BJ (cell line): ENCODE measurements at regions not wholly inside any gene's neighbourhood (a gene's known extent, or its start where the extent isn't known, plus 50 kb on each side); places are given as distances from the start of the nearest gene placed in this dataset.

ENCODE experiments used
- CTCF ChIA-PET: fragments of 350-600 bp; formaldehyde crosslinking; extraction: SDS; loops from one replicate; lab custom pipeline; 2021; ENCODE audit warnings: antibody characterized with exemption, inconsistent platforms; lab: Yijun Ruan, JAX
- POLR2A ChIA-PET: fragments of 300-600 bp; sonication (Branson Sonifier 250); formaldehyde crosslinking; extraction: SDS; loops from one replicate; lab custom pipeline; 2021; ENCODE audit warnings: antibody characterized with exemption; lab: Charles Lee
- DNase-seq: peaks from one replicate; pipeline ENCODE4 v3.0.0-alpha.2; 2011; ENCODE audit warnings: low read depth
- H3K27me3 ChIP-seq: 2 replicates; pipeline ENCODE4 v1.6.0; 2011; ENCODE audit warnings: low read length; ENCODE audit not compliant: control insufficient read depth, insufficient read depth
- H3K36me3 ChIP-seq: 2 replicates; pipeline ENCODE4 v1.5.1; 2011; ENCODE audit warnings: low read length; ENCODE audit not compliant: control insufficient read depth, insufficient read depth
- H3K4me3 ChIP-seq: 2 replicates; pipeline ENCODE4 v1.5.1; 2011; ENCODE audit warnings: low read depth, mild to moderate bottlenecking, control low read depth, low read length
- CTCF ChIP-seq: IDR thresholded peaks from 2 replicates; pipeline ENCODE4 v1.5.1; 2011; ENCODE audit warnings: low read depth, mild to moderate bottlenecking, control low read depth, inconsistent platforms, low read length, moderate library complexity; ENCODE audit not compliant: insufficient read depth

GRCh38 chr13:61045251-61045650 is 370.4 kb downstream of the PCDH20 start:
- H3K36me3 ChIP-seq, result no peaks in the 10 kb centered on the region
- no peak overlapping the region for H3K4me3 ChIP-seq
- ChIA-PET CTCF (no interaction called here), POLR2A (no interaction called here)
- TF ChIP-seq CTCF, result no peak
- DNase-seq, result no peak
- no peaks in the 10 kb centered on the region for H3K27me3 ChIP-seq

- ChIA-PET CTCF (no interaction called here), POLR2A (no interaction called here)
- no peak for DNase-seq
- TF ChIP-seq CTCF, result no peak
- no peaks in the 10 kb centered on the region for H3K36me3 ChIP-seq
- no peak overlapping the region for H3K4me3 ChIP-seq
- H3K27me3 ChIP-seq, result no peaks in the 10 kb centered on the region
Observed at GRCh38 chr13:61040181-61040580, 375.5 kb downstream of the PCDH20 start.

GRCh38 chr13:61039302-61039701 is 376.3 kb downstream of the PCDH20 start:
- no peaks in the 10 kb centered on the region for H3K27me3 ChIP-seq
- POLR2A ChIA-PET, result no interaction called here
- no peaks in the 10 kb centered on the region for H3K36me3 ChIP-seq
- no peak for TF ChIP-seq CTCF
- no peak overlapping the region for H3K4me3 ChIP-seq
- no peak for DNase-seq
- CTCF ChIA-PET, result no interaction called here

GRCh38 chr13:61036715-61037114 is 378.9 kb downstream of the PCDH20 start:
- no peak for DNase-seq

GRCh38 chr13:61030445-61030844 is 385.2 kb downstream of the PCDH20 start:
- CTCF ChIA-PET, result no interaction called here
- no peak for DNase-seq
- no peaks in the 10 kb centered on the region for H3K27me3 ChIP-seq
- no peaks in the 10 kb centered on the region for H3K36me3 ChIP-seq
- no peak overlapping the region for H3K4me3 ChIP-seq
- POLR2A ChIA-PET, result no interaction called here
- TF ChIP-seq CTCF, result no peak

More at GRCh38 chr13:61036715-61037114, 378.9 kb downstream of the PCDH20 start:
- ChIA-PET POLR2A (no interaction called here), CTCF (no interaction called here)
- H3K36me3 ChIP-seq, result no peaks in the 10 kb centered on the region
- H3K27me3 ChIP-seq, result no peaks in the 10 kb centered on the region
- no peak overlapping the region for H3K4me3 ChIP-seq
- TF ChIP-seq CTCF, result no peak
